ENCODE measurements at regions not wholly inside any gene's neighbourhood (a gene's known extent, or its start where the extent isn't known, plus 50 kb on each side); places are given as distances from the start of the nearest gene placed in this dataset.

DNA sequence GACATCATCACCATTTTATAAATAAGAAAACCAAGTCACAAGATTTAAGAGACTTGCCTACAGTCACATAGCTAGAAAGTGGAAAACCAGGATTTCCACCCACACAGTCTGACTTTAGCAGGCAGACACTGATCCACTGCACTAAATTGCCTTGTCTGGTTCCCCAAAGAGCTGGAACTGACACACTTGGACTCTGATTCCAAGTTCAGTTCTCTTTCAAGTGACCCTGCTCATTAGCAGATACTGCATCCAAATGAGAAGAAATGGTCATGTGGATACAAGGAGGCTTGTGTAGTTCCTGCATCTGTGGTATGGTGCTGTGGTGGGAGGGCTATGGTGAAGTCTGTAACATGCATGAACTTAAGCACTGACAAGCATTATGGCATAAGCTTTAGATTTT is 180.1 kb upstream of the MKLN1 start:
- TF ChIP-seq ZNF521 (tag by site-specific recombination; IDR thresholded peaks at IDR 0.05) (no peak), ZNF692 (tag by site-specific recombination; IDR thresholded peaks at IDR 0.05) (no peak), ZNF302 (tag by site-specific recombination; IDR thresholded peaks at IDR 0.05; ENCODE audit: low read depth) (no peak), ZNF658 (tag by site-specific recombination; IDR thresholded peaks at IDR 0.05) (no peak), GLIS1 (tag by site-specific recombination; IDR thresholded peaks at IDR 0.05) (no peak), ZNF146 (tag by site-specific recombination; IDR thresholded peaks at IDR 0.05) (no peak), ZNF354C (tag by site-specific recombination; IDR thresholded peaks at IDR 0.05; ENCODE audit: borderline replicate concordance, low read depth) (no peak)
- TF ChIP-seq, protein P1, sequence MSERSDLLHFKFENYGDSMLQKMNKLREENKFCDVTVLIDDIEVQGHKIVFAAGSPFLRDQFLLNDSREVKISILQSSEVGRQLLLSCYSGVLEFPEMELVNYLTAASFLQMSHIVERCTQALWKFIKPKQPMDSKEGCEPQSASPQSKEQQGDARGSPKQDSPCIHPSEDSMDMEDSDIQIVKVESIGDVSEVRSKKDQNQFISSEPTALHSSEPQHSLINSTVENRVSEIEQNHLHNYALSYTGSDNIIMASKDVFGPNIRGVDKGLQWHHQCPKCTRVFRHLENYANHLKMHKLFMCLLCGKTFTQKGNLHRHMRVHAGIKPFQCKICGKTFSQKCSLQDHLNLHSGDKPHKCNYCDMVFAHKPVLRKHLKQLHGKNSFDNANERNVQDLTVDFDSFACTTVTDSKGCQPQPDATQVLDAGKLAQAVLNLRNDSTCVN (tag by site-specific recombination; optimal IDR thresholded peaks at IDR 0.05), result no peak
- CTCF ChIA-PET, result no interaction called here

GRCh38 chr7:131148258-131148657 is 179.4 kb upstream of the MKLN1 start:
- Histone ChIP-seq H3K36me3 (ENCODE audit: control insufficient read depth in 2 of 2, insufficient read depth in 1 of 2, low read length in 2 of 2) (no peaks in the 10 kb centered on the region), H3K27ac (ENCODE audit: extremely low read depth, low read depth, low read length) (no peak overlapping the region), H3K4me3 (ENCODE audit: low read depth, low read length) (no peak overlapping the region), H3K9me3 (ENCODE audit: control insufficient read depth, insufficient read depth, low read depth, low read length) (no peaks in the 10 kb centered on the region), H3K4me1 (ENCODE audit: control insufficient read depth, insufficient read depth, low read length) (no peaks in the 10 kb centered on the region)
- POLR2A ChIA-PET, result no interaction called here
- CTCF ChIA-PET, result no interaction called here
- TF ChIP-seq, protein P2, sequence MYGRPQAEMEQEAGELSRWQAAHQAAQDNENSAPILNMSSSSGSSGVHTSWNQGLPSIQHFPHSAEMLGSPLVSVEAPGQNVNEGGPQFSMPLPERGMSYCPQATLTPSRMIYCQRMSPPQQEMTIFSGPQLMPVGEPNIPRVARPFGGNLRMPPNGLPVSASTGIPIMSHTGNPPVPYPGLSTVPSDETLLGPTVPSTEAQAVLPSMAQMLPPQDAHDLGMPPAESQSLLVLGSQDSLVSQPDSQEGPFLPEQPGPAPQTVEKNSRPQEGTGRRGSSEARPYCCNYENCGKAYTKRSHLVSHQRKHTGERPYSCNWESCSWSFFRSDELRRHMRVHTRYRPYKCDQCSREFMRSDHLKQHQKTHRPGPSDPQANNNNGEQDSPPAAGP (tag by site-specific recombination; IDR thresholded peaks at IDR 0.05), result no peak
- TF ChIP-seq SP3 (tag by site-specific recombination; IDR thresholded peaks at IDR 0.05), result no peak
- TF ChIP-seq ZNF514 (tag by site-specific recombination; IDR thresholded peaks at IDR 0.05), result no peak

More for the DNA sequence above, 180.1 kb upstream of the MKLN1 start:
- Histone ChIP-seq H3K9me3 (ENCODE audit: control insufficient read depth, insufficient read depth, low read depth, low read length) (no peaks in the 10 kb centered on the region), H3K27ac (ENCODE audit: extremely low read depth, low read depth, low read length) (no peak overlapping the region), H3K4me1 (ENCODE audit: control insufficient read depth, insufficient read depth, low read length) (no peaks in the 10 kb centered on the region), H3K4me3 (ENCODE audit: low read depth, low read length) (no peak overlapping the region), H3K36me3 (ENCODE audit: control insufficient read depth in 2 of 2, insufficient read depth in 1 of 2, low read length in 2 of 2) (no peaks in the 10 kb centered on the region)
- POLR2A ChIA-PET, result no interaction called here

DNA sequence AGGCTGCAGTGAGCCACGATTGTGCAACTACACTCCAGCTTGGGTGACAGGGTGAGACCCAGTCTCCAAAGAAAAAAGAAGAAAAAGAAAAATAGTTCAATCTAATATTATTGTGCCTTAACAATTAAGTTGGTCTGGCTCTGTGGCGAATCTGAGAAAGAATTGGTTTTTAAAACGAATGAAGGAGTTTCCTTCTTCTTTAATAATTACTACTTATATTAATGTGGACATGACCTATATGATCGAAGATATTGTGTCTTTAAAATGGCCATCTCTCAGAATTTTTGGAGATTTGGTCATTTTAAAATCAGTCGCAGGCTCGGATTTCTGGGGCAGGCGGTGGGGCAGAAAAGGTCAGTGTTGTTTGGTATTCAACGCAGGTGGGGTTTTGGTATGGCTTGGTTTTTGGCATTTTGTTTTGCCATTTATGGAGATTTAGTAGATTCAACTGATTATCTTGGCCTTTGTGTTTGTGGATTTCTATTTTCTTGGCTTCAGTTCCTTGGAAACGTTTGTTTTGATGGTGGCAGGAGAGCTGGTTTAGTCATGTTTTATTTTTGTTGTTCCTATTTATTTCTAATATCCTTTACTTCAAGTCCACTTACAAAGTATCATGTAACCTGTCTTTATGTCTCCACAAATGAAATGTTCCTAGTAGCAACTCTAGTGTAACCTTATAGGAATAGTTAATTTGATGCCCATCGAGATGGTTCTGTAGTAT is 178.8 kb upstream of the MKLN1 start:
- ChIA-PET POLR2A (no interaction called here), CTCF (no interaction called here)
- H3K36me3 ChIP-seq (ENCODE audit: control insufficient read depth in 2 of 2, insufficient read depth in 1 of 2, low read length in 2 of 2), result no peaks in the 10 kb centered on the region
- TF ChIP-seq YY1 (tag by site-specific recombination; IDR thresholded peaks at IDR 0.05) (no peak), ZNF549 (tag by site-specific recombination; IDR thresholded peaks at IDR 0.05) (no peak), BCL6B (tag by site-specific recombination; IDR thresholded peaks at IDR 0.05) (no peak), RBAK (tag by site-specific recombination; IDR thresholded peaks at IDR 0.05) (no peak), ZBTB1 (tag by site-specific recombination; IDR thresholded peaks at IDR 0.05) (no peak), YY2 (tag by site-specific recombination; IDR thresholded peaks at IDR 0.05) (no peak), ZNF280C (tag by site-specific recombination; IDR thresholded peaks at IDR 0.05) (no peak), ZNF146 (tag by site-specific recombination; IDR thresholded peaks at IDR 0.05) (no peak), ZNF501 (tag by site-specific recombination; IDR thresholded peaks at IDR 0.05) (no peak)
- H3K9me3 ChIP-seq (ENCODE audit: control insufficient read depth, insufficient read depth, low read depth, low read length), result no peaks in the 10 kb centered on the region
- no peak overlapping the region for H3K27ac ChIP-seq (ENCODE audit: extremely low read depth, low read depth, low read length)
- no peak overlapping the region for H3K4me3 ChIP-seq (ENCODE audit: low read depth, low read length)
- no peaks in the 10 kb centered on the region for H3K4me1 ChIP-seq (ENCODE audit: control insufficient read depth, insufficient read depth, low read length)

All from HEK293 (cell line).